ENCODE measurements at regions not wholly inside any gene's neighbourhood (a gene's known extent, or its start where the extent isn't known, plus 50 kb on each side); places are given as distances from the start of the nearest gene placed in this dataset.

- no peak for DNase-seq (ENCODE audit: low spot score)
- Histone ChIP-seq H3K4me1 (ENCODE audit: insufficient read depth, low read length, poor library complexity, severe bottlenecking) (no peaks in the 10 kb centered on the region), H3K27ac (ENCODE audit: low read depth, low read length, poor library complexity, severe bottlenecking) (no peak overlapping the region), H3K4me3 (ENCODE audit: low read depth, low read length, poor library complexity, severe bottlenecking) (no peak overlapping the region), H3K27me3 (replicated peaks; ENCODE audit: insufficient read depth, low read depth, low read length, poor library complexity) (no peaks in the 10 kb centered on the region), H3K36me3 (ENCODE audit: insufficient read depth, low read length, poor library complexity, severe bottlenecking) (no peaks in the 10 kb centered on the region), H3K9me3 (ENCODE audit: low read depth, low read length, poor library complexity, severe bottlenecking) (no peaks in the 10 kb centered on the region)
- TF ChIP-seq EZH2 (IDR thresholded peaks at IDR 0.05; ENCODE audit: borderline replicate concordance, low read depth, low read length, poor library complexity, severe bottlenecking) (no peak), CTCF (conservative IDR thresholded peaks at IDR 0.05; ENCODE audit: low read depth, low read length) (no peak)
- CTCF ChIA-PET: no interaction called here
- POLR2A ChIA-PET (ENCODE audit: low non-redundant PET): no interaction called here
- BruUV-seq (replicated peaks): no TSS peak
- intact Hi-C loops (cut with micrococcal nuclease; ENCODE audit: unreplicated experiment): no loop called here
Measured at GRCh38 chr2:187934692-187935091, 357.0 kb upstream of the GULP1 start.

GRCh38 chr2:187935126-187935525 lies 356.5 kb upstream of the GULP1 start:
- POLR2A ChIA-PET (ENCODE audit: low non-redundant PET): no interaction called here
- H3K27me3 ChIP-seq (replicated peaks; ENCODE audit: insufficient read depth, low read depth, low read length, poor library complexity): no peaks in the 10 kb centered on the region
- no peaks in the 10 kb centered on the region for H3K4me1 ChIP-seq (ENCODE audit: insufficient read depth, low read length, poor library complexity, severe bottlenecking)
- no peaks in the 10 kb centered on the region for H3K36me3 ChIP-seq (ENCODE audit: insufficient read depth, low read length, poor library complexity, severe bottlenecking)
- intact Hi-C loops (cut with micrococcal nuclease; ENCODE audit: unreplicated experiment): no loop called here
- H3K9me3 ChIP-seq (ENCODE audit: low read depth, low read length, poor library complexity, severe bottlenecking): no peaks in the 10 kb centered on the region
- BruUV-seq (replicated peaks): no TSS peak
- TF ChIP-seq EZH2 (IDR thresholded peaks at IDR 0.05; ENCODE audit: borderline replicate concordance, low read depth, low read length, poor library complexity, severe bottlenecking) (no peak), CTCF (conservative IDR thresholded peaks at IDR 0.05; ENCODE audit: low read depth, low read length) (no peak)
- CTCF ChIA-PET: no interaction called here
- H3K27ac ChIP-seq (ENCODE audit: low read depth, low read length, poor library complexity, severe bottlenecking): no peak overlapping the region
- no peak overlapping the region for H3K4me3 ChIP-seq (ENCODE audit: low read depth, low read length, poor library complexity, severe bottlenecking)
- DNase-seq (ENCODE audit: low spot score): no peak

- no peak overlapping the region for H3K27ac ChIP-seq (ENCODE audit: low read depth, low read length, poor library complexity, severe bottlenecking)
- no peaks in the 10 kb centered on the region for H3K27me3 ChIP-seq (replicated peaks; ENCODE audit: insufficient read depth, low read depth, low read length, poor library complexity)
- no TSS peak for BruUV-seq (replicated peaks)
- TF ChIP-seq CTCF (conservative IDR thresholded peaks at IDR 0.05; ENCODE audit: low read depth, low read length) (no peak), EZH2 (IDR thresholded peaks at IDR 0.05; ENCODE audit: borderline replicate concordance, low read depth, low read length, poor library complexity, severe bottlenecking) (no peak)
- CTCF ChIA-PET: no interaction called here
- no peaks in the 10 kb centered on the region for H3K36me3 ChIP-seq (ENCODE audit: insufficient read depth, low read length, poor library complexity, severe bottlenecking)
- POLR2A ChIA-PET (ENCODE audit: low non-redundant PET): no interaction called here
- DNase-seq (ENCODE audit: low spot score): no peak
- H3K9me3 ChIP-seq (ENCODE audit: low read depth, low read length, poor library complexity, severe bottlenecking): no peaks in the 10 kb centered on the region
- intact Hi-C loops (cut with micrococcal nuclease; ENCODE audit: unreplicated experiment): no loop called here
- no peak overlapping the region for H3K4me3 ChIP-seq (ENCODE audit: low read depth, low read length, poor library complexity, severe bottlenecking)
- no peaks in the 10 kb centered on the region for H3K4me1 ChIP-seq (ENCODE audit: insufficient read depth, low read length, poor library complexity, severe bottlenecking)
Measured at GRCh38 chr2:187936228-187936627, 355.4 kb upstream of the GULP1 start.

All from A673 (cell line).